HUES48 (cell line): ENCODE measurements at regions not wholly inside any gene's neighbourhood (a gene's known extent, or its start where the extent isn't known, plus 50 kb on each side); places are given as distances from the start of the nearest gene placed in this dataset.

Experiments used
- H3K27ac ChIP-seq: one replicate; pipeline ENCODE4 v1.7.0; 2013; ENCODE audit warnings: low read depth, low read length, inconsistent platforms
- H3K27me3 ChIP-seq: 2 replicates; pipeline ENCODE4 v1.6.1; 2013; ENCODE audit warnings: mild to moderate bottlenecking, low read length; ENCODE audit not compliant: control insufficient read depth, insufficient read depth
- H3K36me3 ChIP-seq: 2 replicates; pipeline ENCODE4 v1.6.1; 2013; ENCODE audit warnings: low read length; ENCODE audit not compliant: control insufficient read depth, insufficient read depth
- H3K4me1 ChIP-seq: 2 replicates; pipeline ENCODE4 v1.6.1; 2013; ENCODE audit warnings: mild to moderate bottlenecking, low read length; ENCODE audit not compliant: control insufficient read depth, insufficient read depth
- H3K4me3 ChIP-seq: 2 replicates; pipeline ENCODE4 v1.5.1; 2013; ENCODE audit warnings: mild to moderate bottlenecking, low read depth, low read length
- H3K9ac ChIP-seq: 2 replicates; pipeline ENCODE4 v1.6.1; 2013; ENCODE audit warnings: mild to moderate bottlenecking, low read depth, low read length, moderate library complexity
- H3K9me3 ChIP-seq: 2 replicates; pipeline ENCODE4 v1.6.1; 2013; ENCODE audit warnings: low read length; ENCODE audit not compliant: control insufficient read depth, insufficient read depth

GRCh38 chr12:39044754-39045153, 139.4 kb upstream of the CPNE8 start:
- H3K27me3 ChIP-seq = no peaks in the 10 kb centered on the region
- H3K4me3 ChIP-seq = no peak overlapping the region
- H3K9me3 ChIP-seq = no peaks in the 10 kb centered on the region
- H3K36me3 ChIP-seq = no peaks in the 10 kb centered on the region
- H3K27ac ChIP-seq = no peak overlapping the region
- no peak overlapping the region for H3K9ac ChIP-seq
- no peaks in the 10 kb centered on the region for H3K4me1 ChIP-seq

- no peaks in the 10 kb centered on the region for H3K9me3 ChIP-seq
- H3K9ac ChIP-seq = no peak overlapping the region
- H3K27me3 ChIP-seq = no peaks in the 10 kb centered on the region
- no peak overlapping the region for H3K27ac ChIP-seq
- no peaks in the 10 kb centered on the region for H3K4me1 ChIP-seq
- no peak overlapping the region for H3K4me3 ChIP-seq
- H3K36me3 ChIP-seq = no peaks in the 10 kb centered on the region
Measured at GRCh38 chr12:39043424-39043822, 138.0 kb upstream of the CPNE8 start.

- no peak overlapping the region for H3K27ac ChIP-seq
- H3K4me3 ChIP-seq = no peak overlapping the region
- H3K36me3 ChIP-seq = no peaks in the 10 kb centered on the region
- H3K4me1 ChIP-seq = no peaks in the 10 kb centered on the region
- H3K9me3 ChIP-seq = no peaks in the 10 kb centered on the region
- H3K9ac ChIP-seq = no peak overlapping the region
- no peaks in the 10 kb centered on the region for H3K27me3 ChIP-seq
Measured at GRCh38 chr12:39040275-39040674, 134.9 kb upstream of the CPNE8 start.

- H3K27me3 ChIP-seq = no peaks in the 10 kb centered on the region
- no peaks in the 10 kb centered on the region for H3K36me3 ChIP-seq
- H3K9me3 ChIP-seq = no peaks in the 10 kb centered on the region
- H3K4me1 ChIP-seq = no peaks in the 10 kb centered on the region
- no peak overlapping the region for H3K9ac ChIP-seq
- H3K27ac ChIP-seq = no peak overlapping the region
- H3K4me3 ChIP-seq = no peak overlapping the region
Measured at GRCh38 chr12:39037115-39037514, 131.7 kb upstream of the CPNE8 start.

GRCh38 chr12:39036105-39036504, 130.7 kb upstream of the CPNE8 start:
- no peaks in the 10 kb centered on the region for H3K9me3 ChIP-seq
- no peak overlapping the region for H3K27ac ChIP-seq
- H3K4me1 ChIP-seq = no peaks in the 10 kb centered on the region
- no peak overlapping the region for H3K9ac ChIP-seq
- no peak overlapping the region for H3K4me3 ChIP-seq
- no peaks in the 10 kb centered on the region for H3K36me3 ChIP-seq
- H3K27me3 ChIP-seq = no peaks in the 10 kb centered on the region

GRCh38 chr12:39033782-39034181, 128.4 kb upstream of the CPNE8 start:
- H3K9ac ChIP-seq = no peak overlapping the region
- H3K27me3 ChIP-seq = no peaks in the 10 kb centered on the region
- H3K27ac ChIP-seq = no peak overlapping the region
- H3K4me3 ChIP-seq = no peak overlapping the region
- no peaks in the 10 kb centered on the region for H3K4me1 ChIP-seq
- no peaks in the 10 kb centered on the region for H3K36me3 ChIP-seq
- no peaks in the 10 kb centered on the region for H3K9me3 ChIP-seq

GRCh38 chr12:39032448-39032847, 127.1 kb upstream of the CPNE8 start:
- Histone ChIP-seq H3K27ac (no peak overlapping the region), H3K4me3 (no peak overlapping the region), H3K9me3 (no peaks in the 10 kb centered on the region), H3K36me3 (no peaks in the 10 kb centered on the region), H3K27me3 (no peaks in the 10 kb centered on the region), H3K9ac (no peak overlapping the region), H3K4me1 (no peaks in the 10 kb centered on the region)

- Histone ChIP-seq H3K4me1 (no peaks in the 10 kb centered on the region), H3K9me3 (no peaks in the 10 kb centered on the region), H3K9ac (no peak overlapping the region), H3K27ac (no peak overlapping the region), H3K27me3 (no peaks in the 10 kb centered on the region), H3K4me3 (no peak overlapping the region), H3K36me3 (no peaks in the 10 kb centered on the region)
Measured at GRCh38 chr12:39032034-39032433, 126.6 kb upstream of the CPNE8 start.

GRCh38 chr12:39028382-39028781, 123.0 kb upstream of the CPNE8 start:
- H3K27ac ChIP-seq = no peak overlapping the region

GRCh38 chr12:39012870-39013269, 107.5 kb upstream of the CPNE8 start:
- Histone ChIP-seq H3K27ac (no peak overlapping the region), H3K36me3 (no peaks in the 10 kb centered on the region), H3K27me3 (no peaks in the 10 kb centered on the region), H3K9me3 (no peaks in the 10 kb centered on the region), H3K9ac (no peak overlapping the region), H3K4me1 (no peaks in the 10 kb centered on the region), H3K4me3 (no peak overlapping the region)

More at GRCh38 chr12:39028382-39028781, 123.0 kb upstream of the CPNE8 start:
- no peaks in the 10 kb centered on the region for H3K27me3 ChIP-seq
- H3K4me3 ChIP-seq = no peak overlapping the region
- H3K36me3 ChIP-seq = no peaks in the 10 kb centered on the region
- no peaks in the 10 kb centered on the region for H3K9me3 ChIP-seq
- H3K4me1 ChIP-seq = no peaks in the 10 kb centered on the region
- H3K9ac ChIP-seq = no peak overlapping the region

- H3K27ac ChIP-seq = no peak overlapping the region
- H3K4me3 ChIP-seq = no peak overlapping the region
- H3K9ac ChIP-seq = no peak overlapping the region
- no peaks in the 10 kb centered on the region for H3K36me3 ChIP-seq
- H3K9me3 ChIP-seq = no peaks in the 10 kb centered on the region
- no peaks in the 10 kb centered on the region for H3K27me3 ChIP-seq
- H3K4me1 ChIP-seq = no peaks in the 10 kb centered on the region
Measured at GRCh38 chr12:39011166-39011565, 105.8 kb upstream of the CPNE8 start.

- H3K27me3 ChIP-seq = no peaks in the 10 kb centered on the region
- H3K4me1 ChIP-seq = no peaks in the 10 kb centered on the region
- no peaks in the 10 kb centered on the region for H3K36me3 ChIP-seq
- H3K9me3 ChIP-seq = no peaks in the 10 kb centered on the region
- no peak overlapping the region for H3K9ac ChIP-seq
- no peak overlapping the region for H3K4me3 ChIP-seq
- H3K27ac ChIP-seq = no peak overlapping the region
Measured at GRCh38 chr12:39010406-39010805, 105.0 kb upstream of the CPNE8 start.
